HG03342 (cell line): ENCODE measurements at regions not wholly inside any gene's neighbourhood (a gene's known extent, or its start where the extent isn't known, plus 50 kb on each side); places are given as distances from the start of the nearest gene placed in this dataset.
A peak's percentile ranks its signal among the peaks of the same experiment; 100 is the strongest.

Experiments used
- ATAC-seq: cut with Tn5 transposase; IDR thresholded peaks from one replicate; pipeline ENCODE4 v1.9.1; 2021; ENCODE audit warnings: mild to moderate bottlenecking, moderate library complexity; ENCODE audit not compliant: unreplicated experiment

GRCh38 chr7:91323626-91324158 lies 59.5 kb downstream of the FZD1 start:
- ATAC-seq: no peak

- no peak for ATAC-seq
Measured at GRCh38 chr7:91324663-91325062, 60.4 kb downstream of the FZD1 start.

- no peak for ATAC-seq
Measured at GRCh38 chr7:91325726-91326125, 61.5 kb downstream of the FZD1 start.

- ATAC-seq: no peak
Measured at GRCh38 chr7:91326516-91327199, 62.4 kb downstream of the FZD1 start.

- no peak for ATAC-seq
Measured at GRCh38 chr7:91327346-91327745, 63.1 kb downstream of the FZD1 start.

- ATAC-seq: no peak
Measured at GRCh38 chr7:91329571-91329970, 65.3 kb downstream of the FZD1 start.

- no peak for ATAC-seq
Measured at GRCh38 chr7:91330191-91330808, 66.1 kb downstream of the FZD1 start.

GRCh38 chr7:91330866-91331265 lies 66.6 kb downstream of the FZD1 start:
- no peak for ATAC-seq

- ATAC-seq: no peak
Measured at GRCh38 chr7:91336106-91336505, 71.9 kb downstream of the FZD1 start.

GRCh38 chr7:91338226-91339020 lies 74.2 kb downstream of the FZD1 start:
- ATAC-seq: no peak

- no peak for ATAC-seq
Measured at GRCh38 chr7:91342346-91342745, 78.1 kb downstream of the FZD1 start.

- ATAC-seq: no peak
Measured at GRCh38 chr7:91343420-91343960, 79.3 kb downstream of the FZD1 start.

GRCh38 chr7:91343996-91344629 lies 79.9 kb downstream of the FZD1 start:
- ATAC-seq: no peak

- ATAC-seq: peak; percentile 70
Measured at GRCh38 chr7:91344911-91345310, 80.7 kb downstream of the FZD1 start.

GRCh38 chr7:91345449-91345848 lies 81.2 kb downstream of the FZD1 start:
- ATAC-seq: peak; percentile 85

GRCh38 chr7:91346426-91346825 lies 82.2 kb downstream of the FZD1 start:
- no peak for ATAC-seq

- no peak for ATAC-seq
Measured at GRCh38 chr7:91347290-91347689, 83.1 kb downstream of the FZD1 start.

- no peak for ATAC-seq
Measured at GRCh38 chr7:91348711-91349110, 84.5 kb downstream of the FZD1 start.

- no peak for ATAC-seq
Measured at GRCh38 chr7:91351374-91351773, 87.1 kb downstream of the FZD1 start.

- no peak for ATAC-seq
Measured at GRCh38 chr7:91352091-91352490, 87.9 kb downstream of the FZD1 start.

GRCh38 chr7:91353848-91354247 lies 89.6 kb downstream of the FZD1 start:
- no peak for ATAC-seq
